ENCODE measurements at regions not wholly inside any gene's neighbourhood (a gene's known extent, or its start where the extent isn't known, plus 50 kb on each side); places are given as distances from the start of the nearest gene placed in this dataset.

GRCh38 chr3:40715551-40715950 lies 190.8 kb downstream of the ZNF621 start:
- no peak for TF ChIP-seq CTCF (IDR thresholded peaks at IDR 0.05; ENCODE audit: unreplicated experiment)
- Mint-ChIP-seq H3K27me3 (peaks cover 22% of the 10 kb centered on the region), H3K4me1 (ENCODE audit: low read depth) (peaks cover 4% of the 10 kb centered on the region), H3K27ac (no peak overlapping the region), H3K9me3 (ENCODE audit: low read depth) (no peaks in the 10 kb centered on the region), H3K4me3 (ENCODE audit: low read depth) (no peak overlapping the region), H3K36me3 (ENCODE audit: insufficient read depth) (no peaks in the 10 kb centered on the region)
- no peak for DNase-seq (ENCODE audit: low spot score, unreplicated experiment)

GRCh38 chr3:40717471-40717870 lies 192.7 kb downstream of the ZNF621 start:
- Mint-ChIP-seq H3K9me3 (ENCODE audit: low read depth) (no peaks in the 10 kb centered on the region), H3K36me3 (ENCODE audit: insufficient read depth) (no peaks in the 10 kb centered on the region), H3K27me3 (peaks cover 22% of the 10 kb centered on the region), H3K4me3 (ENCODE audit: low read depth) (no peak overlapping the region), H3K27ac (no peak overlapping the region), H3K4me1 (ENCODE audit: low read depth) (peaks cover 4% of the 10 kb centered on the region)
- TF ChIP-seq CTCF (IDR thresholded peaks at IDR 0.05; ENCODE audit: unreplicated experiment) = no peak
- no peak for DNase-seq (ENCODE audit: low spot score, unreplicated experiment)

- DNase-seq (ENCODE audit: low spot score, unreplicated experiment) = no peak
- no peak overlapping the region for H3K4me3 Mint-ChIP-seq (ENCODE audit: low read depth)
- H3K4me1 Mint-ChIP-seq (ENCODE audit: low read depth) = peaks cover 4% of the 10 kb centered on the region
- peaks cover 18% of the 10 kb centered on the region for H3K27me3 Mint-ChIP-seq
- no peaks in the 10 kb centered on the region for H3K36me3 Mint-ChIP-seq (ENCODE audit: insufficient read depth)
- H3K27ac Mint-ChIP-seq = no peak overlapping the region
- no peaks in the 10 kb centered on the region for H3K9me3 Mint-ChIP-seq (ENCODE audit: low read depth)
- TF ChIP-seq CTCF (IDR thresholded peaks at IDR 0.05; ENCODE audit: unreplicated experiment) = no peak
Observed at GRCh38 chr3:40718209-40718608, 193.4 kb downstream of the ZNF621 start.

GRCh38 chr3:40718681-40719080 lies 193.9 kb downstream of the ZNF621 start:
- H3K36me3 Mint-ChIP-seq (ENCODE audit: insufficient read depth) = no peaks in the 10 kb centered on the region
- peaks cover 4% of the 10 kb centered on the region for H3K4me1 Mint-ChIP-seq (ENCODE audit: low read depth)
- no peak for DNase-seq (ENCODE audit: low spot score, unreplicated experiment)
- H3K27ac Mint-ChIP-seq = no peak overlapping the region
- no peaks in the 10 kb centered on the region for H3K9me3 Mint-ChIP-seq (ENCODE audit: low read depth)
- no peak overlapping the region for H3K4me3 Mint-ChIP-seq (ENCODE audit: low read depth)
- TF ChIP-seq CTCF (IDR thresholded peaks at IDR 0.05; ENCODE audit: unreplicated experiment) = no peak
- peaks cover 14% of the 10 kb centered on the region for H3K27me3 Mint-ChIP-seq

GRCh38 chr3:40719660-40720287 lies 195.0 kb downstream of the ZNF621 start:
- no peak overlapping the region for H3K4me3 Mint-ChIP-seq (ENCODE audit: low read depth)
- H3K27me3 Mint-ChIP-seq = peaks cover 11% of the 10 kb centered on the region
- peaks cover 4% of the 10 kb centered on the region for H3K4me1 Mint-ChIP-seq (ENCODE audit: low read depth)
- no peaks in the 10 kb centered on the region for H3K9me3 Mint-ChIP-seq (ENCODE audit: low read depth)
- peak; percentile 29 for TF ChIP-seq CTCF (IDR thresholded peaks at IDR 0.05; ENCODE audit: unreplicated experiment)
- DNase-seq (ENCODE audit: low spot score, unreplicated experiment) = no peak
- H3K27ac Mint-ChIP-seq = no peak overlapping the region
- H3K36me3 Mint-ChIP-seq (ENCODE audit: insufficient read depth) = no peaks in the 10 kb centered on the region

All from progenitor cell of endocrine pancreas (in vitro differentiated cells).